Liver (tissue), 3 donors: ENCODE measurements at regions not wholly inside any gene's neighbourhood (a gene's known extent, or its start where the extent isn't known, plus 50 kb on each side); places are given as distances from the start of the nearest gene placed in this dataset.

Experiments
- EGR1 ChIP-seq, 2 donors: IDR thresholded peaks; 2 replicates each; pipeline ENCODE4 v1.6.1; 2016 to 2018; ENCODE audit warnings: antibody characterized with exemption in 2 of 2, low read depth in 2 of 2
- FOXA1 ChIP-seq: IDR thresholded peaks from 2 replicates; pipeline ENCODE4 v1.6.1; 2016; ENCODE audit warnings: antibody characterized with exemption
- GABPA ChIP-seq, 2 donors: IDR thresholded peaks in 1 of 2; conservative IDR thresholded peaks in 1 of 2; 2 replicates each; pipeline ENCODE4 v1.6.1; 2016; ENCODE audit warnings: antibody characterized with exemption in 2 of 2, mild to moderate bottlenecking in 1 of 2, moderate library complexity in 1 of 2
- MAX ChIP-seq: IDR thresholded peaks from 2 replicates; pipeline ENCODE4 v1.6.1; 2016; ENCODE audit warnings: antibody characterized with exemption
- RAD21 ChIP-seq, 2 donors: IDR thresholded peaks; 2 replicates each; pipeline ENCODE4 v1.6.1; 2016; ENCODE audit warnings: antibody characterized with exemption in 2 of 2, mild to moderate bottlenecking in 2 of 2
- RXRA ChIP-seq, 2 donors: IDR thresholded peaks; 2 replicates each; pipeline ENCODE4 v1.6.1; 2017 to 2018; ENCODE audit warnings: antibody characterized with exemption in 2 of 2, mild to moderate bottlenecking in 1 of 2
- SP1 ChIP-seq: IDR thresholded peaks from 2 replicates; pipeline ENCODE4 v1.6.1; 2018; ENCODE audit warnings: antibody characterized with exemption, mild to moderate bottlenecking
- TAF1 ChIP-seq: conservative IDR thresholded peaks from 2 replicates; pipeline ENCODE4 v1.6.1; 2016; ENCODE audit warnings: antibody characterized with exemption, mild to moderate bottlenecking
- YY1 ChIP-seq: IDR thresholded peaks from 2 replicates; pipeline ENCODE4 v1.6.1; 2016; ENCODE audit warnings: antibody characterized with exemption, mild to moderate bottlenecking
- TF ChIP-seq, protein P1 (sequence below): fragments of 150-350 bp; IDR thresholded peaks from 2 replicates; pipeline ENCODE4 v1.5.1; 2017; ENCODE audit warnings: improper control_type of control experiment, low read depth, low read length; ENCODE audit not compliant: missing input control
- TF ChIP-seq, protein P2 (sequence below): IDR thresholded peaks from 2 replicates; pipeline ENCODE4 v1.6.1; 2016; ENCODE audit warnings: antibody characterized with exemption
- TF ChIP-seq, protein P3 (sequence below): IDR thresholded peaks from 2 replicates; pipeline ENCODE4 v1.6.1; 2016; ENCODE audit warnings: antibody characterized with exemption, mild to moderate bottlenecking
- donor health status: healthy.
- donor health status: healthy.

DNA sequence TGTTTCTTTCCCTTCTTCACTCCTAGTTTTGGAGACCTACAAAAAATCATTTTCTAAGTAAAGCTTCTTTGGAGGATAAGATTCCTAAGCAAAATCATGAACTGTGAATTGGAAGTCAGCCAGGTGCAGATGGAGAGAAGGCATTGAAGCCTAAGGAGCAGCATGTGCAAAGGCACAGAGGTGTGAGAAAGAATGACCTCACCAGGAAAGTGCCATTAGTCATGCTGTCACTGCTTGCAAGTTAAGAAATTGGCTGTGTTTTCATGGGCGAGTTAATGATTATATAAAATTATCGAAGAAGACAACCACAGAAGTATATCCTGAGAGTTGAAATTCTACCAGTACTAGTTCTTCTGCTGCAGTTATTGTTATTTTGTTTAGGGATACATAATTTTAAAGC, 80.3 kb upstream of the KLHL1 start:
- TF ChIP-seq SP1 = no peak
- TF ChIP-seq, protein P1, sequence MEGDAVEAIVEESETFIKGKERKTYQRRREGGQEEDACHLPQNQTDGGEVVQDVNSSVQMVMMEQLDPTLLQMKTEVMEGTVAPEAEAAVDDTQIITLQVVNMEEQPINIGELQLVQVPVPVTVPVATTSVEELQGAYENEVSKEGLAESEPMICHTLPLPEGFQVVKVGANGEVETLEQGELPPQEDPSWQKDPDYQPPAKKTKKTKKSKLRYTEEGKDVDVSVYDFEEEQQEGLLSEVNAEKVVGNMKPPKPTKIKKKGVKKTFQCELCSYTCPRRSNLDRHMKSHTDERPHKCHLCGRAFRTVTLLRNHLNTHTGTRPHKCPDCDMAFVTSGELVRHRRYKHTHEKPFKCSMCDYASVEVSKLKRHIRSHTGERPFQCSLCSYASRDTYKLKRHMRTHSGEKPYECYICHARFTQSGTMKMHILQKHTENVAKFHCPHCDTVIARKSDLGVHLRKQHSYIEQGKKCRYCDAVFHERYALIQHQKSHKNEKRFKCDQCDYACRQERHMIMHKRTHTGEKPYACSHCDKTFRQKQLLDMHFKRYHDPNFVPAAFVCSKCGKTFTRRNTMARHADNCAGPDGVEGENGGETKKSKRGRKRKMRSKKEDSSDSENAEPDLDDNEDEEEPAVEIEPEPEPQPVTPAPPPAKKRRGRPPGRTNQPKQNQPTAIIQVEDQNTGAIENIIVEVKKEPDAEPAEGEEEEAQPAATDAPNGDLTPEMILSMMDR = no peak
- no peak for TF ChIP-seq TAF1
- TF ChIP-seq, protein P2, sequence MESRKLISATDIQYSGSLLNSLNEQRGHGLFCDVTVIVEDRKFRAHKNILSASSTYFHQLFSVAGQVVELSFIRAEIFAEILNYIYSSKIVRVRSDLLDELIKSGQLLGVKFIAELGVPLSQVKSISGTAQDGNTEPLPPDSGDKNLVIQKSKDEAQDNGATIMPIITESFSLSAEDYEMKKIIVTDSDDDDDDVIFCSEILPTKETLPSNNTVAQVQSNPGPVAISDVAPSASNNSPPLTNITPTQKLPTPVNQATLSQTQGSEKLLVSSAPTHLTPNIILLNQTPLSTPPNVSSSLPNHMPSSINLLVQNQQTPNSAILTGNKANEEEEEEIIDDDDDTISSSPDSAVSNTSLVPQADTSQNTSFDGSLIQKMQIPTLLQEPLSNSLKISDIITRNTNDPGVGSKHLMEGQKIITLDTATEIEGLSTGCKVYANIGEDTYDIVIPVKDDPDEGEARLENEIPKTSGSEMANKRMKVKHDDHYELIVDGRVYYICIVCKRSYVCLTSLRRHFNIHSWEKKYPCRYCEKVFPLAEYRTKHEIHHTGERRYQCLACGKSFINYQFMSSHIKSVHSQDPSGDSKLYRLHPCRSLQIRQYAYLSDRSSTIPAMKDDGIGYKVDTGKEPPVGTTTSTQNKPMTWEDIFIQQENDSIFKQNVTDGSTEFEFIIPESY = no peak
- TF ChIP-seq MAX = no peak
- TF ChIP-seq GABPA (IDR thresholded peaks at IDR 0.05 in 1 of 2, conservative IDR thresholded peaks at IDR 0.05 in 1 of 2) = no peak
- no peak for TF ChIP-seq FOXA1
- no peak for TF ChIP-seq RAD21 (IDR thresholded peaks at IDR 0.05)
- TF ChIP-seq RXRA (IDR thresholded peaks at IDR 0.05) = no peak
- no peak for TF ChIP-seq YY1
- TF ChIP-seq, protein P3, sequence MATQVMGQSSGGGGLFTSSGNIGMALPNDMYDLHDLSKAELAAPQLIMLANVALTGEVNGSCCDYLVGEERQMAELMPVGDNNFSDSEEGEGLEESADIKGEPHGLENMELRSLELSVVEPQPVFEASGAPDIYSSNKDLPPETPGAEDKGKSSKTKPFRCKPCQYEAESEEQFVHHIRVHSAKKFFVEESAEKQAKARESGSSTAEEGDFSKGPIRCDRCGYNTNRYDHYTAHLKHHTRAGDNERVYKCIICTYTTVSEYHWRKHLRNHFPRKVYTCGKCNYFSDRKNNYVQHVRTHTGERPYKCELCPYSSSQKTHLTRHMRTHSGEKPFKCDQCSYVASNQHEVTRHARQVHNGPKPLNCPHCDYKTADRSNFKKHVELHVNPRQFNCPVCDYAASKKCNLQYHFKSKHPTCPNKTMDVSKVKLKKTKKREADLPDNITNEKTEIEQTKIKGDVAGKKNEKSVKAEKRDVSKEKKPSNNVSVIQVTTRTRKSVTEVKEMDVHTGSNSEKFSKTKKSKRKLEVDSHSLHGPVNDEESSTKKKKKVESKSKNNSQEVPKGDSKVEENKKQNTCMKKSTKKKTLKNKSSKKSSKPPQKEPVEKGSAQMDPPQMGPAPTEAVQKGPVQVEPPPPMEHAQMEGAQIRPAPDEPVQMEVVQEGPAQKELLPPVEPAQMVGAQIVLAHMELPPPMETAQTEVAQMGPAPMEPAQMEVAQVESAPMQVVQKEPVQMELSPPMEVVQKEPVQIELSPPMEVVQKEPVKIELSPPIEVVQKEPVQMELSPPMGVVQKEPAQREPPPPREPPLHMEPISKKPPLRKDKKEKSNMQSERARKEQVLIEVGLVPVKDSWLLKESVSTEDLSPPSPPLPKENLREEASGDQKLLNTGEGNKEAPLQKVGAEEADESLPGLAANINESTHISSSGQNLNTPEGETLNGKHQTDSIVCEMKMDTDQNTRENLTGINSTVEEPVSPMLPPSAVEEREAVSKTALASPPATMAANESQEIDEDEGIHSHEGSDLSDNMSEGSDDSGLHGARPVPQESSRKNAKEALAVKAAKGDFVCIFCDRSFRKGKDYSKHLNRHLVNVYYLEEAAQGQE = no peak
- TF ChIP-seq EGR1 (IDR thresholded peaks at IDR 0.05; ENCODE audit: low read depth in 2 of 2) = no peak
